Activated T-cell treated with anti-CD3 and anti-CD28 coated beads, Interleukin-2, amount 50 U/mL, for 4 hours (primary cell): ENCODE measurements at regions not wholly inside any gene's neighbourhood (a gene's known extent, or its start where the extent isn't known, plus 50 kb on each side); places are given as distances from the start of the nearest gene placed in this dataset.
A peak's percentile ranks its signal among the peaks of the same experiment; 100 is the strongest.

Experiments
- ATAC-seq, 2 donors: fragments of 200-7000 bp; cut with Tn5 transposase; one replicate each; pipeline ENCODE4 v1.10.0; 2021
- DNase-seq: peaks from one replicate; pipeline ENCODE4 v3.0.0-alpha.2; 2020
- H3K27me3 Mint-ChIP-seq: one replicate; pipeline ENCODE4 v1.8.0; 2021; ENCODE audit warnings: low read depth, mixed read lengths
- H3K36me3 Mint-ChIP-seq: one replicate; pipeline ENCODE4 v1.8.0; 2022; ENCODE audit warnings: mixed read lengths; ENCODE audit not compliant: insufficient read depth
- H3K4me1 Mint-ChIP-seq: one replicate; pipeline ENCODE4 v1.8.0; 2021; ENCODE audit warnings: low read depth, mixed read lengths
- H3K4me3 Mint-ChIP-seq: one replicate; pipeline ENCODE4 v1.8.0; 2021; ENCODE audit warnings: mild to moderate bottlenecking, moderate library complexity, mixed read lengths
- H3K9me3 Mint-ChIP-seq: one replicate; pipeline ENCODE4 v1.8.0; 2021; ENCODE audit warnings: mixed read lengths

GRCh38 chr12:127355061-127355841, 911.7 kb upstream of the TMEM132C start:
- H3K4me1 Mint-ChIP-seq: no peaks in the 10 kb centered on the region
- no peak for ATAC-seq
- no peak for DNase-seq
- no peaks in the 10 kb centered on the region for H3K36me3 Mint-ChIP-seq
- no peak overlapping the region for H3K4me3 Mint-ChIP-seq
- peaks cover 8% of the 10 kb centered on the region for H3K9me3 Mint-ChIP-seq
- peaks cover 4% of the 10 kb centered on the region for H3K27me3 Mint-ChIP-seq

GRCh38 chr12:127358888-127359287, 908.1 kb upstream of the TMEM132C start:
- DNase-seq (no peak), ATAC-seq (no peak)
- Mint-ChIP-seq H3K4me3 (no peak overlapping the region), H3K27me3 (peaks cover 4% of the 10 kb centered on the region), H3K4me1 (no peaks in the 10 kb centered on the region), H3K36me3 (no peaks in the 10 kb centered on the region), H3K9me3 (peaks cover 5% of the 10 kb centered on the region)

GRCh38 chr12:127360580-127360979, 906.4 kb upstream of the TMEM132C start:
- Mint-ChIP-seq H3K4me1 (no peaks in the 10 kb centered on the region), H3K4me3 (no peak overlapping the region), H3K27me3 (peaks cover under 1% of the 10 kb centered on the region), H3K36me3 (no peaks in the 10 kb centered on the region), H3K9me3 (peaks cover 10% of the 10 kb centered on the region)
- ATAC-seq: no peak
- no peak for DNase-seq

- H3K27me3 Mint-ChIP-seq: no peaks in the 10 kb centered on the region
- H3K9me3 Mint-ChIP-seq: peaks cover 10% of the 10 kb centered on the region
- no peaks in the 10 kb centered on the region for H3K4me1 Mint-ChIP-seq
- DNase-seq: no peak
- H3K4me3 Mint-ChIP-seq: no peak overlapping the region
- no peaks in the 10 kb centered on the region for H3K36me3 Mint-ChIP-seq
- ATAC-seq: no peak
Observed at GRCh38 chr12:127362121-127362520, 904.8 kb upstream of the TMEM132C start.

- DNase-seq: no peak
- no peak overlapping the region for H3K4me3 Mint-ChIP-seq
- H3K4me1 Mint-ChIP-seq: no peaks in the 10 kb centered on the region
- peaks cover 5% of the 10 kb centered on the region for H3K9me3 Mint-ChIP-seq
- no peaks in the 10 kb centered on the region for H3K27me3 Mint-ChIP-seq
- no peak for ATAC-seq
- no peaks in the 10 kb centered on the region for H3K36me3 Mint-ChIP-seq
Observed at GRCh38 chr12:127363392-127363791, 903.6 kb upstream of the TMEM132C start.

- no peak overlapping the region for H3K4me3 Mint-ChIP-seq
- H3K9me3 Mint-ChIP-seq: peaks cover 5% of the 10 kb centered on the region
- DNase-seq (no peak), ATAC-seq (no peak)
- peaks cover 11% of the 10 kb centered on the region for H3K27me3 Mint-ChIP-seq
- no peaks in the 10 kb centered on the region for H3K36me3 Mint-ChIP-seq
- H3K4me1 Mint-ChIP-seq: no peaks in the 10 kb centered on the region
Observed at GRCh38 chr12:127373559-127373958, 893.4 kb upstream of the TMEM132C start.

GRCh38 chr12:127374447-127374846, 892.5 kb upstream of the TMEM132C start:
- Mint-ChIP-seq H3K4me3 (no peak overlapping the region), H3K4me1 (no peaks in the 10 kb centered on the region), H3K27me3 (peaks cover 11% of the 10 kb centered on the region), H3K9me3 (no peaks in the 10 kb centered on the region), H3K36me3 (no peaks in the 10 kb centered on the region)
- ATAC-seq (no peak), DNase-seq (no peak)

GRCh38 chr12:127381043-127381668, 885.8 kb upstream of the TMEM132C start:
- peak; percentile 59 to 70 for ATAC-seq
- H3K4me3 Mint-ChIP-seq: no peak overlapping the region
- H3K27me3 Mint-ChIP-seq: no peaks in the 10 kb centered on the region
- H3K4me1 Mint-ChIP-seq: no peaks in the 10 kb centered on the region
- no peaks in the 10 kb centered on the region for H3K36me3 Mint-ChIP-seq
- peak; percentile 7 for DNase-seq
- H3K9me3 Mint-ChIP-seq: no peaks in the 10 kb centered on the region

- H3K9me3 Mint-ChIP-seq: no peaks in the 10 kb centered on the region
- H3K4me1 Mint-ChIP-seq: no peaks in the 10 kb centered on the region
- ATAC-seq (no peak), DNase-seq (no peak)
- no peaks in the 10 kb centered on the region for H3K36me3 Mint-ChIP-seq
- H3K27me3 Mint-ChIP-seq: no peaks in the 10 kb centered on the region
- no peak overlapping the region for H3K4me3 Mint-ChIP-seq
Observed at GRCh38 chr12:127381681-127382080, 885.3 kb upstream of the TMEM132C start.

GRCh38 chr12:127383281-127383680, 883.7 kb upstream of the TMEM132C start:
- ATAC-seq: no peak
- Mint-ChIP-seq H3K4me1 (no peaks in the 10 kb centered on the region), H3K36me3 (no peaks in the 10 kb centered on the region), H3K27me3 (peaks cover 2% of the 10 kb centered on the region), H3K4me3 (no peak overlapping the region), H3K9me3 (no peaks in the 10 kb centered on the region)
- DNase-seq: no peak

- no peak for DNase-seq
- Mint-ChIP-seq H3K36me3 (no peaks in the 10 kb centered on the region), H3K4me1 (no peaks in the 10 kb centered on the region), H3K9me3 (no peaks in the 10 kb centered on the region), H3K27me3 (peaks cover 2% of the 10 kb centered on the region), H3K4me3 (no peak overlapping the region)
- ATAC-seq: no peak
Observed at GRCh38 chr12:127386723-127387122, 880.2 kb upstream of the TMEM132C start.

GRCh38 chr12:127388985-127389384, 878.0 kb upstream of the TMEM132C start:
- H3K4me1 Mint-ChIP-seq: no peaks in the 10 kb centered on the region
- no peaks in the 10 kb centered on the region for H3K36me3 Mint-ChIP-seq
- no peak for DNase-seq
- no peak overlapping the region for H3K4me3 Mint-ChIP-seq
- no peak for ATAC-seq
- no peaks in the 10 kb centered on the region for H3K9me3 Mint-ChIP-seq
- H3K27me3 Mint-ChIP-seq: peaks cover 2% of the 10 kb centered on the region

- no peak for ATAC-seq
- no peaks in the 10 kb centered on the region for H3K9me3 Mint-ChIP-seq
- no peaks in the 10 kb centered on the region for H3K36me3 Mint-ChIP-seq
- peaks cover 2% of the 10 kb centered on the region for H3K27me3 Mint-ChIP-seq
- no peaks in the 10 kb centered on the region for H3K4me1 Mint-ChIP-seq
- no peak overlapping the region for H3K4me3 Mint-ChIP-seq
- DNase-seq: no peak
Observed at GRCh38 chr12:127389923-127390322, 877.0 kb upstream of the TMEM132C start.

GRCh38 chr12:127393465-127393864, 873.5 kb upstream of the TMEM132C start:
- Mint-ChIP-seq H3K4me1 (no peaks in the 10 kb centered on the region), H3K36me3 (no peaks in the 10 kb centered on the region), H3K27me3 (peaks cover 2% of the 10 kb centered on the region), H3K4me3 (no peak overlapping the region), H3K9me3 (no peaks in the 10 kb centered on the region)
- ATAC-seq: no peak
- no peak for DNase-seq

- Mint-ChIP-seq H3K4me1 (no peaks in the 10 kb centered on the region), H3K36me3 (no peaks in the 10 kb centered on the region), H3K4me3 (no peak overlapping the region), H3K9me3 (no peaks in the 10 kb centered on the region), H3K27me3 (peaks cover 2% of the 10 kb centered on the region)
- DNase-seq: no peak
- ATAC-seq: no peak
Observed at GRCh38 chr12:127393896-127394295, 873.1 kb upstream of the TMEM132C start.
